Endothelial cell (in vitro differentiated cells): ENCODE measurements at regions not wholly inside any gene's neighbourhood (a gene's known extent, or its start where the extent isn't known, plus 50 kb on each side); places are given as distances from the start of the nearest gene placed in this dataset.

Experiments used
- DNase-seq: peaks from one replicate; pipeline ENCODE4 v3.0.0; 2021; ENCODE audit warnings: low spot score
- H3K27ac Mint-ChIP-seq: one replicate; pipeline ENCODE4 v1.8.0; 2021; ENCODE audit warnings: mixed read lengths, inconsistent platforms; ENCODE audit not compliant: unreplicated experiment
- H3K27me3 Mint-ChIP-seq: one replicate; pipeline ENCODE4 v1.8.0; 2021; ENCODE audit warnings: mild to moderate bottlenecking, moderate library complexity, mixed read lengths, inconsistent platforms; ENCODE audit not compliant: unreplicated experiment
- H3K36me3 Mint-ChIP-seq: one replicate; pipeline ENCODE4 v1.8.0; 2021; ENCODE audit warnings: mild to moderate bottlenecking, low read depth, mixed read lengths, inconsistent platforms; ENCODE audit not compliant: unreplicated experiment
- H3K4me1 Mint-ChIP-seq: one replicate; pipeline ENCODE4 v1.8.0; 2021; ENCODE audit warnings: mild to moderate bottlenecking, mixed read lengths, inconsistent platforms; ENCODE audit not compliant: unreplicated experiment
- H3K4me3 Mint-ChIP-seq: one replicate; pipeline ENCODE4 v1.8.0; 2021; ENCODE audit warnings: mild to moderate bottlenecking, mixed read lengths, inconsistent platforms; ENCODE audit not compliant: unreplicated experiment
- H3K9me3 Mint-ChIP-seq: one replicate; pipeline ENCODE4 v1.8.0; 2021; ENCODE audit warnings: mixed read lengths, inconsistent platforms; ENCODE audit not compliant: unreplicated experiment
- TF ChIP-seq, protein P1 (sequence below): fragments of 200-600 bp; sonication (generic); IDR thresholded peaks from one replicate; pipeline ENCODE4 v1.5.0; 2021; ENCODE audit warnings: antibody characterized with exemption; ENCODE audit not compliant: unreplicated experiment

- TF ChIP-seq, protein P1, sequence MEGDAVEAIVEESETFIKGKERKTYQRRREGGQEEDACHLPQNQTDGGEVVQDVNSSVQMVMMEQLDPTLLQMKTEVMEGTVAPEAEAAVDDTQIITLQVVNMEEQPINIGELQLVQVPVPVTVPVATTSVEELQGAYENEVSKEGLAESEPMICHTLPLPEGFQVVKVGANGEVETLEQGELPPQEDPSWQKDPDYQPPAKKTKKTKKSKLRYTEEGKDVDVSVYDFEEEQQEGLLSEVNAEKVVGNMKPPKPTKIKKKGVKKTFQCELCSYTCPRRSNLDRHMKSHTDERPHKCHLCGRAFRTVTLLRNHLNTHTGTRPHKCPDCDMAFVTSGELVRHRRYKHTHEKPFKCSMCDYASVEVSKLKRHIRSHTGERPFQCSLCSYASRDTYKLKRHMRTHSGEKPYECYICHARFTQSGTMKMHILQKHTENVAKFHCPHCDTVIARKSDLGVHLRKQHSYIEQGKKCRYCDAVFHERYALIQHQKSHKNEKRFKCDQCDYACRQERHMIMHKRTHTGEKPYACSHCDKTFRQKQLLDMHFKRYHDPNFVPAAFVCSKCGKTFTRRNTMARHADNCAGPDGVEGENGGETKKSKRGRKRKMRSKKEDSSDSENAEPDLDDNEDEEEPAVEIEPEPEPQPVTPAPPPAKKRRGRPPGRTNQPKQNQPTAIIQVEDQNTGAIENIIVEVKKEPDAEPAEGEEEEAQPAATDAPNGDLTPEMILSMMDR: no peak
- H3K36me3 Mint-ChIP-seq: no peaks in the 10 kb centered on the region
- no peaks in the 10 kb centered on the region for H3K4me1 Mint-ChIP-seq
- no peak overlapping the region for H3K27ac Mint-ChIP-seq
- no peak for DNase-seq
- H3K27me3 Mint-ChIP-seq: no peaks in the 10 kb centered on the region
- H3K9me3 Mint-ChIP-seq: no peaks in the 10 kb centered on the region
- H3K4me3 Mint-ChIP-seq: no peak overlapping the region
Measured at GRCh38 chr5:68000805-68001204, 214.8 kb upstream of the PIK3R1 start.

- TF ChIP-seq, protein P1: no peak
- no peaks in the 10 kb centered on the region for H3K36me3 Mint-ChIP-seq
- no peaks in the 10 kb centered on the region for H3K27me3 Mint-ChIP-seq
- no peak overlapping the region for H3K27ac Mint-ChIP-seq
- H3K9me3 Mint-ChIP-seq: no peaks in the 10 kb centered on the region
- DNase-seq: no peak
- no peak overlapping the region for H3K4me3 Mint-ChIP-seq
- H3K4me1 Mint-ChIP-seq: no peaks in the 10 kb centered on the region
Measured at GRCh38 chr5:67999391-67999790, 216.2 kb upstream of the PIK3R1 start.

DNA sequence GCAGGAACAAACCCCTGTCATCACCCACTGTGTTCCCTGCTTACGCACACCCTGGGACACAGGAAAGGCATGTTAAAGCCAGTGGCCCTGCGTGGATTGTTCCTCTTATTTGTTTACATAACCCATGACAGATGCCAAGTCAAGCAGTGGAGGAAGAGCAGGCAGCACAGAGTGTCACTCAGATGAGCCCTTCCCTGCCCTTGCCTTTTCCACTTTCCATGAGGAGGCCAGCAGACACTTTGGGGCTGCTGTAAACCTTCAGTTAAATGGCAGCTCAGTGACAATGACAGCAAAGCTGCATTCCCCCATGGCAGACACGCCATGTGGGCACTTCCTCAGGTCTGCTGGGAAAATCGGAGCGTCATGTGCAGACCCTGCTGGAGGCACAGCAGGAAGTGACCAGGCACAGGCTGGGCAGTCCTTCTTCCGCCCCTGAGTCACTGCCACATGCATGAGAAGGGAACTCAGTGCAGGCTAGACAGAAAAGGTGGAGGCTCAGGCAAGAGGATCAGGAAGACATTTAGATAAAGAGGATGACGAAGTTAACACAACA is 216.8 kb upstream of the PIK3R1 start:
- no peaks in the 10 kb centered on the region for H3K36me3 Mint-ChIP-seq
- TF ChIP-seq, protein P1: no peak
- H3K4me1 Mint-ChIP-seq: no peaks in the 10 kb centered on the region
- no peak overlapping the region for H3K27ac Mint-ChIP-seq
- H3K4me3 Mint-ChIP-seq: no peak overlapping the region
- no peaks in the 10 kb centered on the region for H3K27me3 Mint-ChIP-seq
- DNase-seq: no peak
- no peaks in the 10 kb centered on the region for H3K9me3 Mint-ChIP-seq

DNA sequence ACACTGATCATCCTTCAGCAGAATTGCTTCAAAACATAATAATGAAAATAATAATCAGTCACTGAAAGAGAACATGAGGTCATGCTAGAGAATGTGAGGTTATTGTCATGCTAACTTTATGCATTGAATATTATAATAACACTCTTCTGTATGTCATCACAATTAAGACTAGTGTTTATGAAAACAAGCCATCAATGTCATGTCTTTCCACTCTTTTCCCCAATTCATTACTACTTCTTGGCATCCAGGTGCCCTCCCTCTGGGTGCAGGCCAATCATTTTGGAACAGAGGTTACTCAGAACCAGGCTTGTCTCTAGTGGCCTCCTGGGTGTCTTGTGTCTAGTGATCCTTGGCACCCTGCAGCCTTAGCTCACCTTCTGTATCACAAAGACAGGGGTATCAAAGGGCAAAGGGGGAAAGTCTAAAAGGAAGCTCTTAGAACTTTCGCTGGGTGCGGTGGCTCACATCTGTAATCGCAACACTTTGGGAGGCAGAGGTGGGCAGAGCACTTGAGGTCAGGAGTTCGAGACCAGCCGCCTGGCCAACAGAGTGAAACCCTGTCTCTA is 217.6 kb upstream of the PIK3R1 start:
- DNase-seq: no peak
- no peak overlapping the region for H3K4me3 Mint-ChIP-seq
- no peaks in the 10 kb centered on the region for H3K27me3 Mint-ChIP-seq
- no peaks in the 10 kb centered on the region for H3K36me3 Mint-ChIP-seq
- TF ChIP-seq, protein P1: no peak
- no peaks in the 10 kb centered on the region for H3K4me1 Mint-ChIP-seq
- no peaks in the 10 kb centered on the region for H3K9me3 Mint-ChIP-seq
- H3K27ac Mint-ChIP-seq: no peak overlapping the region

GRCh38 chr5:67997148-67997547 is 218.4 kb upstream of the PIK3R1 start:
- H3K4me3 Mint-ChIP-seq: no peak overlapping the region
- H3K27me3 Mint-ChIP-seq: no peaks in the 10 kb centered on the region
- H3K36me3 Mint-ChIP-seq: no peaks in the 10 kb centered on the region
- no peak overlapping the region for H3K27ac Mint-ChIP-seq
- H3K9me3 Mint-ChIP-seq: no peaks in the 10 kb centered on the region
- no peaks in the 10 kb centered on the region for H3K4me1 Mint-ChIP-seq
- DNase-seq: no peak
- TF ChIP-seq, protein P1: no peak
